ENCODE measurements at regions not wholly inside any gene's neighbourhood (a gene's known extent, or its start where the extent isn't known, plus 50 kb on each side); places are given as distances from the start of the nearest gene placed in this dataset.

DNA sequence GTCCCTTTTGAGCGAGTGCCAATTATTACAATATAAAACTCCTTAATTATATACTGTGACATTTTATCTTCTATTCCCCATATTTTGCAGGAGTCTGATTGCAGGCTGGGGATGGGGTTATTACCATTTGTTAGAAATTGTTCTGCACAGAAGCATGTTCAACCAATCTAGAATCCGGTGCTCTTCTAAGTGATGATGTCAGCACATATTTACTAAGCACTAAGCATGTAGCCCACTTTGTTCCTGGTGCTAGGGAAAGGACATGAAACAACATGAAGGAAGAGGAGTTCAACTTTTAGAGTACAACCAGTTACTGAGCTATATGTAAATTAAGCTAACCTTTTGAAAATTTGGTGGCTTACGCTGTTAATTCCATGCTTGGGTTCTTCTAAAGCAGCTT lies 52.8 kb upstream of the IL1RAPL2 start:
- no TSS peak for BruUV-seq (replicated peaks)
- no peak overlapping the region for H3K27ac ChIP-seq (ENCODE audit: low read length)
- H3F3A ChIP-seq (ENCODE audit: low read length, unreplicated experiment) = no peaks in the 10 kb centered on the region
- POLR2A ChIA-PET (ENCODE audit: unreplicated experiment) = no interaction called here
- H3K9me2 ChIP-seq (replicated peaks; ENCODE audit: low read length) = no peaks in the 10 kb centered on the region
- H3K4me3 ChIP-seq (ENCODE audit: low read length) = no peak overlapping the region
- H2AFZ ChIP-seq (ENCODE audit: low read length) = no peak overlapping the region
- DNase-seq (no peak), ATAC-seq (no peak)
- H3K9ac ChIP-seq (ENCODE audit: low read length) = no peak overlapping the region
- H3K27me3 ChIP-seq (ENCODE audit: low read length) = no peaks in the 10 kb centered on the region
- no peaks in the 10 kb centered on the region for H3K4me1 ChIP-seq (ENCODE audit: insufficient read depth, low read length)
- intact Hi-C loops (cut with micrococcal nuclease) = no loop called here
- TF ChIP-seq, protein P1, sequence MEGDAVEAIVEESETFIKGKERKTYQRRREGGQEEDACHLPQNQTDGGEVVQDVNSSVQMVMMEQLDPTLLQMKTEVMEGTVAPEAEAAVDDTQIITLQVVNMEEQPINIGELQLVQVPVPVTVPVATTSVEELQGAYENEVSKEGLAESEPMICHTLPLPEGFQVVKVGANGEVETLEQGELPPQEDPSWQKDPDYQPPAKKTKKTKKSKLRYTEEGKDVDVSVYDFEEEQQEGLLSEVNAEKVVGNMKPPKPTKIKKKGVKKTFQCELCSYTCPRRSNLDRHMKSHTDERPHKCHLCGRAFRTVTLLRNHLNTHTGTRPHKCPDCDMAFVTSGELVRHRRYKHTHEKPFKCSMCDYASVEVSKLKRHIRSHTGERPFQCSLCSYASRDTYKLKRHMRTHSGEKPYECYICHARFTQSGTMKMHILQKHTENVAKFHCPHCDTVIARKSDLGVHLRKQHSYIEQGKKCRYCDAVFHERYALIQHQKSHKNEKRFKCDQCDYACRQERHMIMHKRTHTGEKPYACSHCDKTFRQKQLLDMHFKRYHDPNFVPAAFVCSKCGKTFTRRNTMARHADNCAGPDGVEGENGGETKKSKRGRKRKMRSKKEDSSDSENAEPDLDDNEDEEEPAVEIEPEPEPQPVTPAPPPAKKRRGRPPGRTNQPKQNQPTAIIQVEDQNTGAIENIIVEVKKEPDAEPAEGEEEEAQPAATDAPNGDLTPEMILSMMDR (conservative IDR thresholded peaks at IDR 0.05; ENCODE audit: low read depth, low read length) = no peak
- no peaks in the 10 kb centered on the region for H3K79me2 ChIP-seq (ENCODE audit: low read length)
- no peaks in the 10 kb centered on the region for H3K36me3 ChIP-seq (ENCODE audit: low read depth, low read length)
- CTCF ChIA-PET = no interaction called here
- H4K20me1 ChIP-seq (ENCODE audit: low read length) = no peaks in the 10 kb centered on the region
- H3K4me2 ChIP-seq (ENCODE audit: low read length) = no peak overlapping the region
- H3K9me3 ChIP-seq (ENCODE audit: low read length) = no peaks in the 10 kb centered on the region

DNA sequence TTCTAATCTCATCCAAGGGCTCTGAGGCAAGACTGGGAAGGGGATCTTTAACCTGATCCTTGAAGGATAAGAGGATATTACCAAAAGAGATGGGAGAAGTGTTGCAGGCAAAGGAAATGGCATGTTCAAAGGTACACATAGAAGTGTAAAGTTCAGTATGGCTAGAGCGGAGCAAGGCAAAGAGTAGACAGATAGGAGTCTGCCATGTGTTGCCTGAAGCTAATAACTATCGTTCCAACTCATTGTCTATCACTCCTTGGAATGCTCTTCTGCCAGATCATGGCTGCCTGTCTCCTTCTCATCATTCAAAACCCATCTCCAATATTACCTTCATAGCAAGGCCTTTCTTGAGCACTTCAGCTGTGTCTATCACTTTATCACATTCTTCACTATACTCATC lies 55.2 kb upstream of the IL1RAPL2 start:
- H3K4me3 ChIP-seq (ENCODE audit: low read length) = no peak overlapping the region
- H3K36me3 ChIP-seq (ENCODE audit: low read depth, low read length) = no peaks in the 10 kb centered on the region
- no peaks in the 10 kb centered on the region for H3K9me2 ChIP-seq (replicated peaks; ENCODE audit: low read length)
- TF ChIP-seq EZH2 (IDR thresholded peaks at IDR 0.05; ENCODE audit: low read length, unreplicated experiment) = no peak
- TF ChIP-seq, protein P1 (conservative IDR thresholded peaks at IDR 0.05; ENCODE audit: low read depth, low read length) = no peak
- TF ChIP-seq EZH2phosphoT487 (IDR thresholded peaks at IDR 0.05; ENCODE audit: borderline replicate concordance, low read length) = no peak
- intact Hi-C loops (cut with micrococcal nuclease) = no loop called here
- no TSS peak for BruUV-seq (replicated peaks)
- CTCF ChIA-PET = no interaction called here
- no peaks in the 10 kb centered on the region for H3K79me2 ChIP-seq (ENCODE audit: low read length)
- POLR2A ChIA-PET (ENCODE audit: unreplicated experiment) = no interaction called here
- no peak overlapping the region for H2AFZ ChIP-seq (ENCODE audit: low read length)
- no peak overlapping the region for H3K9ac ChIP-seq (ENCODE audit: low read length)
- no peaks in the 10 kb centered on the region for H3K27me3 ChIP-seq (ENCODE audit: low read length)
- no peak for ATAC-seq
- no peak overlapping the region for H3K4me2 ChIP-seq (ENCODE audit: low read length)
- H4K20me1 ChIP-seq (ENCODE audit: low read length) = no peaks in the 10 kb centered on the region
- H3K4me1 ChIP-seq (ENCODE audit: insufficient read depth, low read length) = no peaks in the 10 kb centered on the region
- no peak overlapping the region for H3K27ac ChIP-seq (ENCODE audit: low read length)
- H3K9me3 ChIP-seq (ENCODE audit: low read length) = no peaks in the 10 kb centered on the region
- DNase-seq = no peak
- no peaks in the 10 kb centered on the region for H3F3A ChIP-seq (ENCODE audit: low read length, unreplicated experiment)

DNA sequence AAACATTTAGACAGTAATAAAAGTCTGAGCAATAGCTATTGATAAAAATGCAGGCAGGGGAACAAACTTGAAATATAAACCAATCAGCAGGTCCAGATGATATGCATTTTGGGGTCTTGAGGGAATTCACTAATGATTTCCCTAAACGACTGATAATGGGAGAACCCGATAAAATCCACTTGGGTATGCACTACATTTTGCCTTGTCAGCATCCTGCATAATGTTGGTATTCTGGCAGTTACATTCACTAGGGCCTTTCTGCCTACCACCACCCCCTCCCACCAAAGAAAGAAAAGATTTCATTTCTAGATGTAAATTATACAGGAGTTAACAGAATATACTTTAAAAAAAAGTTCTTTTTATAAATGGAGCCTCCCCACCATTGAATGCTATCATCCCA lies 63.5 kb upstream of the IL1RAPL2 start:
- ATAC-seq (no peak), DNase-seq (no peak)
- Histone ChIP-seq H3K9me3 (ENCODE audit: low read length) (no peaks in the 10 kb centered on the region), H3K27me3 (ENCODE audit: low read length) (no peaks in the 10 kb centered on the region), H3K79me2 (ENCODE audit: low read length) (no peaks in the 10 kb centered on the region), H3K4me3 (ENCODE audit: low read length) (no peak overlapping the region), H4K20me1 (ENCODE audit: low read length) (no peaks in the 10 kb centered on the region), H3K4me1 (ENCODE audit: insufficient read depth, low read length) (no peaks in the 10 kb centered on the region), H3K9me2 (replicated peaks; ENCODE audit: low read length) (no peaks in the 10 kb centered on the region), H3K9ac (ENCODE audit: low read length) (no peak overlapping the region), H3K36me3 (ENCODE audit: low read depth, low read length) (no peaks in the 10 kb centered on the region), H2AFZ (ENCODE audit: low read length) (no peak overlapping the region), H3F3A (ENCODE audit: low read length, unreplicated experiment) (no peaks in the 10 kb centered on the region), H3K27ac (ENCODE audit: low read length) (no peak overlapping the region), H3K4me2 (ENCODE audit: low read length) (no peak overlapping the region)
- BruUV-seq (replicated peaks) = no TSS peak
- TF ChIP-seq, protein P1 (conservative IDR thresholded peaks at IDR 0.05; ENCODE audit: low read depth, low read length) = no peak
- no peak for TF ChIP-seq EZH2phosphoT487 (IDR thresholded peaks at IDR 0.05; ENCODE audit: borderline replicate concordance, low read length)
- no peak for TF ChIP-seq EZH2 (IDR thresholded peaks at IDR 0.05; ENCODE audit: low read length, unreplicated experiment)
- ChIA-PET POLR2A (ENCODE audit: unreplicated experiment) (no interaction called here), CTCF (no interaction called here)
- intact Hi-C loops (cut with micrococcal nuclease) = no loop called here
